ENCODE measurements at regions not wholly inside any gene's neighbourhood (a gene's known extent, or its start where the extent isn't known, plus 50 kb on each side); places are given as distances from the start of the nearest gene placed in this dataset.

- H3K56ac ChIP-seq (replicated peaks; ENCODE audit: insufficient read length, low read depth, low read length): no peak overlapping the region
- H3K23ac ChIP-seq (ENCODE audit: insufficient read length): no peak overlapping the region
- no peak overlapping the region for H3K9ac ChIP-seq (replicated peaks in 1 of 4; ENCODE audit: extremely low read depth in 1 of 4, low read depth in 3 of 4, low read length in 3 of 4)
- H4K91ac ChIP-seq (replicated peaks; ENCODE audit: insufficient read length, low read length): no peak overlapping the region
- H4K5ac ChIP-seq (ENCODE audit: insufficient read length, low read depth, low read length): no peak overlapping the region
- H2AFZ ChIP-seq (ENCODE audit: low read length): no peak overlapping the region
- H2BK12ac ChIP-seq (ENCODE audit: low read depth, low read length): no peak overlapping the region
- no peaks in the 10 kb centered on the region for H3K23me2 ChIP-seq (ENCODE audit: low read depth, low read length)
- H4K20me1 ChIP-seq (replicated peaks in 1 of 2; ENCODE audit: control insufficient read depth in 1 of 2, insufficient read depth in 2 of 2, low read length in 2 of 2): no peaks in the 10 kb centered on the region
- POLR2A ChIA-PET (ENCODE audit: partially characterized antibody): interaction anchor here (1.0 kb wide), 1 partner anchor 50 kb away, joined by 3 read pairs; no protein-coding TSS in a partner anchor
- H3K4me1 ChIP-seq (replicated peaks in 1 of 4; ENCODE audit: control insufficient read depth in 3 of 4, insufficient read depth in 4 of 4, low read length in 3 of 4): no peaks in the 10 kb centered on the region
- no peak for FAIRE-seq
- 87% methylated on average over 8 of the region's 8 CpGs; no CpG with 5 or more reads in 1 of the 2 experiments for WGBS, 2 experiments (ENCODE audit: extremely low coverage in 1 of 2, insufficient coverage in 1 of 2, insufficient read length in 1 of 2, insufficient replicate concordance in 2 of 2, low coverage in 1 of 2, low lambda C conversion rate in 2 of 2, missing lambda C conversion rate in 1 of 2)
- H2BK5ac ChIP-seq (ENCODE audit: low read depth, low read length): no peak overlapping the region
- no peak overlapping the region for H3K4ac ChIP-seq (replicated peaks; ENCODE audit: insufficient read length, low read depth, low read length)
- CTCF ChIA-PET (ENCODE audit: partially characterized antibody): interaction anchor here (1.3 kb wide), 1 partner anchor 181 kb away, joined by 4 read pairs; no protein-coding TSS in a partner anchor
- no peaks in the 10 kb centered on the region for H3K79me2 ChIP-seq (ENCODE audit: control insufficient read depth in 1 of 2, insufficient read depth in 2 of 2, low read length in 2 of 2)
- H4K8ac ChIP-seq (ENCODE audit: extremely low read depth, insufficient read depth, low read length): no peak overlapping the region
- H2BK120ac ChIP-seq (replicated peaks; ENCODE audit: low read depth, low read length): no peak overlapping the region
- no peak overlapping the region for H3K4me3 ChIP-seq (ENCODE audit: extremely low read depth in 1 of 4, insufficient read depth in 2 of 4, low read depth in 3 of 4, low read length in 4 of 4)
- no peak overlapping the region for H2BK20ac ChIP-seq (ENCODE audit: low read length)
- H3K14ac ChIP-seq (ENCODE audit: insufficient read length): no peak overlapping the region
- H3K27me3 ChIP-seq (replicated peaks in 1 of 4; ENCODE audit: control insufficient read depth in 3 of 4, extremely low read depth in 1 of 4, insufficient read depth in 3 of 4, low read length in 3 of 4): no peaks in the 10 kb centered on the region
- H3K4me2 ChIP-seq (ENCODE audit: insufficient read depth in 1 of 2, low read depth in 2 of 2, low read length in 2 of 2): no peak overlapping the region
- DNase-seq (ENCODE audit: low read depth in 1 of 2, low spot score in 2 of 2): no peak
- H2BK15ac ChIP-seq (ENCODE audit: low read length): no peak overlapping the region
- H2AK5ac ChIP-seq (ENCODE audit: low read depth, low read length): no peak overlapping the region
- H3K27ac ChIP-seq (ENCODE audit: low read depth, low read length): no peak overlapping the region
- no peaks in the 10 kb centered on the region; a peak in 1 of 8 replicates for H3K36me3 ChIP-seq (ENCODE audit: control insufficient read depth in 2 of 4, insufficient read depth in 4 of 4, low read length in 3 of 4)
- no peaks in the 10 kb centered on the region for H3K9me3 ChIP-seq (ENCODE audit: insufficient read depth in 2 of 2, low read depth in 1 of 2, low read length in 1 of 2)
- no peak overlapping the region for H3K18ac ChIP-seq (ENCODE audit: extremely low read depth, low read length)
- TF ChIP-seq CTBP2 (IDR thresholded peaks at IDR 0.05; ENCODE audit: borderline replicate concordance, insufficient read depth, insufficient read length, low read length): no peak
- TF ChIP-seq CHD2 (IDR thresholded peaks at IDR 0.05; ENCODE audit: low read length): no peak
- no peak for TF ChIP-seq TBP (IDR thresholded peaks at IDR 0.05; ENCODE audit: low read depth, low read length)
- no peak for TF ChIP-seq MAFK (IDR thresholded peaks at IDR 0.05; ENCODE audit: low read depth, low read length)
- H3K79me1 ChIP-seq (ENCODE audit: low read depth, low read length): no peaks in the 10 kb centered on the region
Observed at GRCh38 chr16:17013038-17013437, 457.7 kb downstream of the XYLT1 start.

All from H1 (cell line).